ENCODE measurements at regions not wholly inside any gene's neighbourhood (a gene's known extent, or its start where the extent isn't known, plus 50 kb on each side); places are given as distances from the start of the nearest gene placed in this dataset.

GRCh38 chr1:55534565-55535121, 319.5 kb upstream of the USP24 start (continued):
- TF ChIP-seq RAD51 (IDR thresholded peaks at IDR 0.05; ENCODE audit: borderline replicate concordance), result no peak
- peak; percentile 84 for TF ChIP-seq ZNF644 (CRISPR knock-in tag; IDR thresholded peaks at IDR 0.05; ENCODE audit: low read depth)
- no peak for TF ChIP-seq KLF12 (CRISPR knock-in tag; IDR thresholded peaks at IDR 0.05; ENCODE audit: borderline replicate concordance)
- no peak for TF ChIP-seq ZNF563 (CRISPR knock-in tag; IDR thresholded peaks at IDR 0.05)
- no peak for TF ChIP-seq ZNF207 (IDR thresholded peaks at IDR 0.05; ENCODE audit: borderline replicate concordance)
- TF ChIP-seq ZMYM2 (CRISPR knock-in tag; IDR thresholded peaks at IDR 0.05), result no peak
- TF ChIP-seq PRPF4 (IDR thresholded peaks at IDR 0.05; ENCODE audit: low read depth, low read length, poor library complexity, severe bottlenecking), result no peak
- no peak for TF ChIP-seq ZNF143 (CRISPR knock-in tag; IDR thresholded peaks at IDR 0.05)
- no peak for TF ChIP-seq TCF7L2 (IDR thresholded peaks at IDR 0.05; ENCODE audit: low read depth, low read length)
- TF ChIP-seq ZNF557 (CRISPR knock-in tag; IDR thresholded peaks at IDR 0.05), result no peak
- TF ChIP-seq RXRB (CRISPR knock-in tag; IDR thresholded peaks at IDR 0.05; ENCODE audit: borderline replicate concordance), result no peak; the same call in 1 of the 2 replicates
- no peak for TF ChIP-seq SATB2 (CRISPR knock-in tag; IDR thresholded peaks at IDR 0.05)
- peak; percentile 19; the same call in 1 of the 2 replicates for TF ChIP-seq SMAD3 (CRISPR knock-in tag; IDR thresholded peaks at IDR 0.05)
- peak; percentile 36; the same call in 1 of the 2 replicates for TF ChIP-seq CREM (IDR thresholded peaks at IDR 0.05)
- no peak for TF ChIP-seq CREM (CRISPR knock-in tag; IDR thresholded peaks at IDR 0.05)
- no peak for TF ChIP-seq ZNF24 (IDR thresholded peaks at IDR 0.05)
- 0 out of 2 replicates have a peak, but pooled peaks have one; percentile 34 for TF ChIP-seq PPARG (CRISPR knock-in tag; conservative IDR thresholded peaks at IDR 0.05)
- TF ChIP-seq ZNF235 (CRISPR knock-in tag; IDR thresholded peaks at IDR 0.05; ENCODE audit: borderline replicate concordance), result no peak
- no peak for TF ChIP-seq ARNT2 (CRISPR knock-in tag; IDR thresholded peaks at IDR 0.05; ENCODE audit: low read depth)
- TF ChIP-seq MBNL3 (CRISPR knock-in tag; conservative IDR thresholded peaks at IDR 0.05), result no peak
- no peak for TF ChIP-seq ARNT (IDR thresholded peaks at IDR 0.05)
- 0 out of 2 replicates have a peak, but pooled peaks have one; percentile 41 for TF ChIP-seq ISL2 (CRISPR knock-in tag; IDR thresholded peaks at IDR 0.05)
- TF ChIP-seq ZNF431 (CRISPR knock-in tag; IDR thresholded peaks at IDR 0.05; ENCODE audit: borderline replicate concordance, low read depth), result no peak
- no peak for TF ChIP-seq ZBTB39 (CRISPR knock-in tag; IDR thresholded peaks at IDR 0.05)
- TF ChIP-seq POLR2AphosphoS5 (IDR thresholded peaks at IDR 0.05; ENCODE audit: low read depth, low read length), result no peak
- TF ChIP-seq CHCHD3 (CRISPR knock-in tag; IDR thresholded peaks at IDR 0.05), result no peak
- TF ChIP-seq TEF (CRISPR knock-in tag; IDR thresholded peaks at IDR 0.05), result no peak
- TF ChIP-seq NFIB (CRISPR knock-in tag; IDR thresholded peaks at IDR 0.05; ENCODE audit: borderline replicate concordance), result no peak
- TF ChIP-seq ZNF703 (CRISPR knock-in tag; IDR thresholded peaks at IDR 0.05; ENCODE audit: borderline replicate concordance), result no peak
- no peak for TF ChIP-seq CREB3 (CRISPR knock-in tag; IDR thresholded peaks at IDR 0.05)
- no peak for TF ChIP-seq ZKSCAN8 (CRISPR knock-in tag; IDR thresholded peaks at IDR 0.05; ENCODE audit: borderline replicate concordance)
- peak in 1 of 2 experiments; percentile 27; a peak in 1 of 4 replicates for TF ChIP-seq KLF16 (CRISPR knock-in tag; IDR thresholded peaks at IDR 0.05)
